BE2C (cell line): ENCODE measurements at regions not wholly inside any gene's neighbourhood (a gene's known extent, or its start where the extent isn't known, plus 50 kb on each side); places are given as distances from the start of the nearest gene placed in this dataset.

Experiments used
- DNase-seq: peaks from one replicate; pipeline ENCODE4 v3.0.0-alpha.2; 2020
- H3K27me3 ChIP-seq: fragments of 250-450 bp; sonication (Bioruptor Pico); 2 replicates; pipeline ENCODE4 v1.5.1; 2020; ENCODE audit warnings: mild to moderate bottlenecking
- H3K36me3 ChIP-seq: fragments of 250-450 bp; sonication (Bioruptor Pico); 2 replicates; pipeline ENCODE4 v1.5.1; 2020; ENCODE audit warnings: mild to moderate bottlenecking
- H3K4me1 ChIP-seq: fragments of 250-450 bp; sonication (Bioruptor Pico); 2 replicates; pipeline ENCODE4 v1.5.1; 2020
- H3K4me3 ChIP-seq: 2 replicates; pipeline ENCODE4 v1.5.1; 2011; ENCODE audit warnings: low read depth, low read length
- H3K9me3 ChIP-seq: fragments of 250-450 bp; sonication (Bioruptor Pico); 2 replicates; pipeline ENCODE4 v1.5.1; 2020
- CTCF ChIP-seq: IDR thresholded peaks from 2 replicates; pipeline ENCODE4 v1.5.1; 2012; ENCODE audit warnings: mild to moderate bottlenecking, low read depth, low read length

- no peak for DNase-seq
- Histone ChIP-seq H3K4me3 (no peak overlapping the region), H3K27me3 (no peaks in the 10 kb centered on the region), H3K36me3 (no peaks in the 10 kb centered on the region), H3K9me3 (no peaks in the 10 kb centered on the region), H3K4me1 (no peaks in the 10 kb centered on the region)
- no peak for TF ChIP-seq CTCF
Measured at GRCh38 chr6:4665489-4666417, 110.5 kb upstream of the CDYL start.

GRCh38 chr6:4664911-4665310 is 111.3 kb upstream of the CDYL start:
- Histone ChIP-seq H3K27me3 (no peaks in the 10 kb centered on the region), H3K36me3 (no peaks in the 10 kb centered on the region), H3K4me3 (no peak overlapping the region), H3K4me1 (no peaks in the 10 kb centered on the region), H3K9me3 (no peaks in the 10 kb centered on the region)
- TF ChIP-seq CTCF: no peak
- DNase-seq: no peak

GRCh38 chr6:4664117-4664626 is 112.0 kb upstream of the CDYL start:
- no peaks in the 10 kb centered on the region for H3K27me3 ChIP-seq
- H3K4me1 ChIP-seq: no peaks in the 10 kb centered on the region
- H3K4me3 ChIP-seq: no peak overlapping the region
- no peaks in the 10 kb centered on the region for H3K36me3 ChIP-seq
- no peaks in the 10 kb centered on the region for H3K9me3 ChIP-seq
- DNase-seq: no peak
- no peak for TF ChIP-seq CTCF

- Histone ChIP-seq H3K9me3 (no peaks in the 10 kb centered on the region), H3K4me1 (no peaks in the 10 kb centered on the region), H3K27me3 (no peaks in the 10 kb centered on the region), H3K4me3 (no peak overlapping the region), H3K36me3 (no peaks in the 10 kb centered on the region)
- DNase-seq: no peak
- TF ChIP-seq CTCF: no peak
Measured at GRCh38 chr6:4662886-4663285, 113.3 kb upstream of the CDYL start.

GRCh38 chr6:4661391-4661790 is 114.8 kb upstream of the CDYL start:
- DNase-seq: no peak
- Histone ChIP-seq H3K4me3 (no peak overlapping the region), H3K9me3 (no peaks in the 10 kb centered on the region), H3K27me3 (no peaks in the 10 kb centered on the region), H3K4me1 (no peaks in the 10 kb centered on the region), H3K36me3 (no peaks in the 10 kb centered on the region)
- TF ChIP-seq CTCF: no peak
